T47D (cell line): ENCODE measurements at regions not wholly inside any gene's neighbourhood (a gene's known extent, or its start where the extent isn't known, plus 50 kb on each side); places are given as distances from the start of the nearest gene placed in this dataset.

Source experiments
- DNase-seq, 2 experiments: peaks; one replicate each; pipeline versions ENCODE4 v3.0.0 to v3.0.0-alpha.2; 2011 to 2012; ENCODE audit warnings: low read depth in 1 of 2, low spot score in 1 of 2
- JUND ChIP-seq: IDR thresholded peaks from 2 replicates; pipeline ENCODE4 v1.6.1; 2012; ENCODE audit warnings: low read depth
- in situ Hi-C: cut with HindIII; loops from 2 replicates; pipeline ENCODE4 v1.10.0; 2016; ENCODE audit warnings: low sequenced_read_pairs, low pct_unique_long_range_greater_than_20kb

GRCh38 chr13:76116751-76117360, 480.7 kb downstream of the LMO7 start:
- TF ChIP-seq JUND = no peak
- in situ Hi-C loops = no loop called here
- no peak for DNase-seq

GRCh38 chr13:76106763-76107162, 470.6 kb downstream of the LMO7 start:
- in situ Hi-C loops = no loop called here
- TF ChIP-seq JUND = no peak
- DNase-seq = no peak

- no peak for DNase-seq
- TF ChIP-seq JUND = no peak
- in situ Hi-C loops = no loop called here
These were observed 458.5 kb downstream of the LMO7 start for GRCh38 chr13:76094645-76095044.

GRCh38 chr13:76091076-76091475, 454.9 kb downstream of the LMO7 start:
- no peak for DNase-seq
- no peak for TF ChIP-seq JUND
- in situ Hi-C loops = no loop called here

- no peak for DNase-seq
- in situ Hi-C loops = no loop called here
- no peak for TF ChIP-seq JUND
These were observed 450.6 kb downstream of the LMO7 start for GRCh38 chr13:76086729-76087128.

- TF ChIP-seq JUND = no peak
- in situ Hi-C loops = no loop called here
- no peak for DNase-seq
These were observed 431.7 kb downstream of the LMO7 start for GRCh38 chr13:76067850-76068249.

GRCh38 chr13:76053181-76053580, 417.1 kb downstream of the LMO7 start:
- in situ Hi-C loops = no loop called here
- no peak for DNase-seq
- TF ChIP-seq JUND = no peak

- DNase-seq = no peak
- in situ Hi-C loops = no loop called here
- no peak for TF ChIP-seq JUND
These were observed 413.2 kb downstream of the LMO7 start for GRCh38 chr13:76049376-76049746.

- in situ Hi-C loops = no loop called here
- DNase-seq = peak in 1 of 2 experiments; percentile 35
- no peak for TF ChIP-seq JUND
These were observed 412.7 kb downstream of the LMO7 start for GRCh38 chr13:76048675-76049375.

- TF ChIP-seq JUND = no peak
- no peak for DNase-seq
- in situ Hi-C loops = no loop called here
These were observed 412.0 kb downstream of the LMO7 start for GRCh38 chr13:76048131-76048530.

GRCh38 chr13:76043874-76044273, 407.7 kb downstream of the LMO7 start:
- peak in 1 of 2 experiments; percentile 9 for DNase-seq
- TF ChIP-seq JUND = no peak
- in situ Hi-C loops = no loop called here

- peak; percentile 4 to 61 for DNase-seq
- in situ Hi-C loops = no loop called here
- no peak for TF ChIP-seq JUND
These were observed 403.0 kb downstream of the LMO7 start for GRCh38 chr13:76038920-76039716.

GRCh38 chr13:76036176-76036575, 400.0 kb downstream of the LMO7 start:
- no peak for DNase-seq
- no peak for TF ChIP-seq JUND
- in situ Hi-C loops = no loop called here
